SK-MEL-5 (cell line): ENCODE measurements at regions not wholly inside any gene's neighbourhood (a gene's known extent, or its start where the extent isn't known, plus 50 kb on each side); places are given as distances from the start of the nearest gene placed in this dataset.
"Not testable (repeated sequence)": the region's sequence is repeated elsewhere in the genome, so short reads cannot be mapped to it uniquely, and the experiment has no call there.

ENCODE experiments used
- DNase-seq: peaks from one replicate; pipeline ENCODE4 v3.0.0-alpha.2; 2016; ENCODE audit warnings: low read depth, low spot score
- in situ Hi-C: cut with HindIII; loops from 2 replicates; pipeline ENCODE4 v1.10.0; 2016; ENCODE audit warnings: low sequenced_read_pairs, high pct_unique_total_duplicates, low pct_unique_long_range_greater_than_20kb

- in situ Hi-C loops = no loop called here
- no peak for DNase-seq
Observed at GRCh38 chr3:110647586-110647985, 424.0 kb upstream of the NECTIN3 start.

- DNase-seq = no peak
- in situ Hi-C loops = no loop called here
Observed at GRCh38 chr3:110650741-110651140, 420.9 kb upstream of the NECTIN3 start.

GRCh38 chr3:110654843-110655502, 416.6 kb upstream of the NECTIN3 start:
- in situ Hi-C loops = no loop called here
- no peak for DNase-seq

GRCh38 chr3:110656394-110657025, 415.1 kb upstream of the NECTIN3 start:
- in situ Hi-C loops = no loop called here
- DNase-seq = no peak

GRCh38 chr3:110664148-110664547, 407.5 kb upstream of the NECTIN3 start:
- in situ Hi-C loops = no loop called here
- no peak for DNase-seq

GRCh38 chr3:110666495-110666894, 405.1 kb upstream of the NECTIN3 start:
- in situ Hi-C loops = no loop called here
- no peak for DNase-seq

GRCh38 chr3:110667216-110667615, 404.4 kb upstream of the NECTIN3 start:
- in situ Hi-C loops = no loop called here
- DNase-seq = no peak

GRCh38 chr3:110670407-110670806, 401.2 kb upstream of the NECTIN3 start:
- DNase-seq = no peak
- in situ Hi-C loops = no loop called here

GRCh38 chr3:110677506-110677905, 394.1 kb upstream of the NECTIN3 start:
- no peak for DNase-seq
- in situ Hi-C loops = no loop called here

- no peak for DNase-seq
- in situ Hi-C loops = no loop called here
Observed at GRCh38 chr3:110679285-110679684, 392.3 kb upstream of the NECTIN3 start.

GRCh38 chr3:110680450-110680849, 391.2 kb upstream of the NECTIN3 start:
- no peak for DNase-seq
- in situ Hi-C loops = no loop called here

- in situ Hi-C loops = no loop called here
- DNase-seq = no peak
Observed at GRCh38 chr3:110684466-110684865, 387.1 kb upstream of the NECTIN3 start.

- no peak for DNase-seq
- in situ Hi-C loops = no loop called here
Observed at GRCh38 chr3:110685630-110686029, 386.0 kb upstream of the NECTIN3 start.

- DNase-seq = no peak
- in situ Hi-C loops = no loop called here
Observed at GRCh38 chr3:110686701-110687100, 384.9 kb upstream of the NECTIN3 start.

- DNase-seq = no peak
- in situ Hi-C loops = no loop called here
Observed at GRCh38 chr3:110687138-110687537, 384.5 kb upstream of the NECTIN3 start.

GRCh38 chr3:110697961-110698360, 373.7 kb upstream of the NECTIN3 start:
- DNase-seq = no peak
- in situ Hi-C loops = no loop called here

GRCh38 chr3:110704332-110704731, 367.3 kb upstream of the NECTIN3 start:
- in situ Hi-C loops, DNase-seq: not testable (repeated sequence)

- in situ Hi-C loops = no loop called here
- DNase-seq = no peak
Observed at GRCh38 chr3:110708156-110708555, 363.5 kb upstream of the NECTIN3 start.

- DNase-seq = no peak
- in situ Hi-C loops = no loop called here
Observed at GRCh38 chr3:110710156-110710555, 361.5 kb upstream of the NECTIN3 start.
